GM12892 (cell line): ENCODE measurements at regions not wholly inside any gene's neighbourhood (a gene's known extent, or its start where the extent isn't known, plus 50 kb on each side); places are given as distances from the start of the nearest gene placed in this dataset.
"Not testable (repeated sequence)": the region's sequence is repeated elsewhere in the genome, so short reads cannot be mapped to it uniquely, and the experiment has no call there.

Experiments
- DNase-seq: peaks from one replicate; pipeline ENCODE4 v3.0.0; 2011; ENCODE audit not compliant: insufficient read length
- FAIRE-seq: peaks from 2 replicates; lab custom pipeline; 2011; peaks lifted over from hg19 to GRCh38; lab: Jason Lieb, UNC
- POLR2A ChIP-seq: IDR thresholded peaks from 2 replicates; pipeline ENCODE4 v1.6.1; 2011; ENCODE audit warnings: low read depth, low read length, control low read depth
- POLR2AphosphoS5 ChIP-seq: IDR thresholded peaks from 2 replicates; pipeline ENCODE4 v1.6.1; 2011; ENCODE audit warnings: low read depth, low read length, control low read depth
- TAF1 ChIP-seq: IDR thresholded peaks from 2 replicates; pipeline ENCODE4 v1.6.1; 2011; ENCODE audit warnings: low read depth, mild to moderate bottlenecking, control low read depth, low read length, borderline replicate concordance

GRCh38 chr3:175957427-175957826, 1098.3 kb downstream of the NAALADL2 start:
- FAIRE-seq, result no peak

GRCh38 chr3:175956964-175957363, 1097.8 kb downstream of the NAALADL2 start:
- TF ChIP-seq POLR2A (no peak), POLR2AphosphoS5 (no peak), TAF1 (no peak)
- DNase-seq (no peak), FAIRE-seq (no peak)

More at GRCh38 chr3:175957427-175957826, 1098.3 kb downstream of the NAALADL2 start:
- TF ChIP-seq POLR2A (no peak), TAF1 (no peak), POLR2AphosphoS5 (no peak)
- DNase-seq, result no peak

- no peak for DNase-seq
- no peak for TF ChIP-seq TAF1
- TF ChIP-seq POLR2AphosphoS5, result no peak
- no peak for TF ChIP-seq POLR2A
- FAIRE-seq, result no peak
These were observed 1092.0 kb downstream of the NAALADL2 start for GRCh38 chr3:175951047-175951694.

GRCh38 chr3:175948041-175948440, 1088.9 kb downstream of the NAALADL2 start:
- DNase-seq, result no peak
- TF ChIP-seq TAF1 (no peak), POLR2A (no peak), POLR2AphosphoS5 (no peak)
- FAIRE-seq, result no peak

GRCh38 chr3:175941352-175941751, 1082.2 kb downstream of the NAALADL2 start:
- DNase-seq, result no peak
- TF ChIP-seq POLR2AphosphoS5 (no peak), POLR2A (no peak), TAF1 (no peak)
- no peak for FAIRE-seq

- no peak for DNase-seq
- no peak for TF ChIP-seq TAF1
These were observed 1081.7 kb downstream of the NAALADL2 start for GRCh38 chr3:175940881-175941280.

GRCh38 chr3:175940243-175940642, 1081.1 kb downstream of the NAALADL2 start:
- FAIRE-seq, result no peak
- no peak for DNase-seq
- TF ChIP-seq POLR2AphosphoS5 (no peak), TAF1 (no peak), POLR2A (no peak)

More at GRCh38 chr3:175940881-175941280, 1081.7 kb downstream of the NAALADL2 start:
- no peak for FAIRE-seq

GRCh38 chr3:175937367-175937766, 1078.2 kb downstream of the NAALADL2 start:
- not testable (repeated sequence) for DNase-seq, FAIRE-seq

GRCh38 chr3:175932586-175932985, 1073.5 kb downstream of the NAALADL2 start:
- DNase-seq, result no peak
- no peak for FAIRE-seq
- no peak for TF ChIP-seq TAF1
- no peak for TF ChIP-seq POLR2AphosphoS5
- no peak for TF ChIP-seq POLR2A

GRCh38 chr3:175919133-175919532, 1060.0 kb downstream of the NAALADL2 start:
- FAIRE-seq (no peak), DNase-seq (no peak)
- no peak for TF ChIP-seq TAF1
- TF ChIP-seq POLR2AphosphoS5, result no peak
- TF ChIP-seq POLR2A, result no peak

- FAIRE-seq, result no peak
- TF ChIP-seq POLR2AphosphoS5, result no peak
- TF ChIP-seq TAF1, result no peak
- no peak for TF ChIP-seq POLR2A
- no peak for DNase-seq
These were observed 1057.2 kb downstream of the NAALADL2 start for GRCh38 chr3:175916191-175916934.

- TF ChIP-seq POLR2AphosphoS5 (no peak), TAF1 (no peak), POLR2A (no peak)
- DNase-seq (no peak), FAIRE-seq (no peak)
These were observed 1055.7 kb downstream of the NAALADL2 start for GRCh38 chr3:175914785-175915184.
